ENCODE measurements at regions not wholly inside any gene's neighbourhood (a gene's known extent, or its start where the extent isn't known, plus 50 kb on each side); places are given as distances from the start of the nearest gene placed in this dataset.

GRCh38 chr14:25574628-25575325 is 524.8 kb upstream of the STXBP6 start:
- no peaks in the 10 kb centered on the region for H3K79me2 ChIP-seq (ENCODE audit: control insufficient read depth, insufficient read depth, low read length)
- DNase-seq (ENCODE audit: extremely low read depth in 1 of 4, low spot score in 3 of 4) (no peak), ATAC-seq (no peak), FAIRE-seq (no peak)
- H3K36me3 ChIP-seq (ENCODE audit: control insufficient read depth, insufficient read depth, low read length) = no peaks in the 10 kb centered on the region
- no peaks in the 10 kb centered on the region for H3K9me1 ChIP-seq (ENCODE audit: control insufficient read depth, insufficient read depth, low read length)
- no peaks in the 10 kb centered on the region for H3K27me3 ChIP-seq (ENCODE audit: control insufficient read depth in 2 of 2, insufficient read depth in 2 of 2, low read length in 2 of 2)
- POLR2A ChIA-PET = no interaction called here
- no peak overlapping the region for H3K4me3 ChIP-seq
- 0% methylated on average over 5 of the region's 5 CpGs for WGBS (ENCODE audit: insufficient coverage, low coverage, missing lambda C conversion rate)
- H3K4me1 ChIP-seq (replicated peaks in 1 of 2; ENCODE audit: control insufficient read depth in 2 of 2, insufficient read depth in 2 of 2, low read length in 2 of 2) = no peaks in the 10 kb centered on the region
- intact Hi-C loops (cut with micrococcal nuclease) = no loop called here
- H2AFZ ChIP-seq (ENCODE audit: low read depth, low read length) = no peak overlapping the region
- H4K20me1 ChIP-seq (replicated peaks; ENCODE audit: control insufficient read depth, insufficient read depth, low read length) = no peaks in the 10 kb centered on the region
- no peaks in the 10 kb centered on the region for H3K9me3 ChIP-seq (replicated peaks; ENCODE audit: control insufficient read depth, insufficient read depth, low read depth, low read length)
- H3K27ac ChIP-seq (ENCODE audit: extremely low read depth, low read depth, low read length) = no peak overlapping the region
- in situ Hi-C loops (cut with MboI) = no loop called here
- BruUV-seq (replicated peaks) = no TSS peak
- TF ChIP-seq EP300 (IDR thresholded peaks at IDR 0.05; ENCODE audit: low read length) = no peak
- H3K4me2 ChIP-seq (ENCODE audit: insufficient read depth, low read length) = no peak overlapping the region
- H3K9ac ChIP-seq (ENCODE audit: insufficient read depth in 1 of 2, low read depth in 2 of 2, low read length in 2 of 2) = no peak overlapping the region
- CTCF ChIA-PET (ENCODE audit: low intra/inter-chr PET ratio) = no interaction called here

GRCh38 chr14:25570483-25570882 is 520.5 kb upstream of the STXBP6 start:
- H3K4me3 ChIP-seq = no peak overlapping the region
- H3K4me1 ChIP-seq (replicated peaks in 1 of 2; ENCODE audit: control insufficient read depth in 2 of 2, insufficient read depth in 2 of 2, low read length in 2 of 2) = no peaks in the 10 kb centered on the region
- H3K9ac ChIP-seq (ENCODE audit: insufficient read depth in 1 of 2, low read depth in 2 of 2, low read length in 2 of 2) = no peak overlapping the region
- intact Hi-C loops (cut with micrococcal nuclease) = no loop called here
- FAIRE-seq (no peak), ATAC-seq (no peak), DNase-seq (ENCODE audit: extremely low read depth in 1 of 4, low spot score in 3 of 4) (no peak)
- ChIA-PET CTCF (ENCODE audit: low intra/inter-chr PET ratio) (no interaction called here), POLR2A (interaction anchor here (0.8 kb wide), 1 partner anchor 19 kb away, joined by 3 read pairs; no protein-coding TSS in a partner anchor)
- no peak overlapping the region for H3K27ac ChIP-seq (ENCODE audit: extremely low read depth, low read depth, low read length)
- in situ Hi-C loops (cut with MboI) = no loop called here
- no peaks in the 10 kb centered on the region for H3K27me3 ChIP-seq (ENCODE audit: control insufficient read depth in 2 of 2, insufficient read depth in 2 of 2, low read length in 2 of 2)
- H4K20me1 ChIP-seq (replicated peaks; ENCODE audit: control insufficient read depth, insufficient read depth, low read length) = no peaks in the 10 kb centered on the region
- H2AFZ ChIP-seq (ENCODE audit: low read depth, low read length) = no peak overlapping the region
- no peaks in the 10 kb centered on the region for H3K9me3 ChIP-seq (replicated peaks; ENCODE audit: control insufficient read depth, insufficient read depth, low read depth, low read length)
- BruUV-seq (replicated peaks) = no TSS peak
- no peaks in the 10 kb centered on the region for H3K79me2 ChIP-seq (ENCODE audit: control insufficient read depth, insufficient read depth, low read length)
- WGBS (ENCODE audit: insufficient coverage, low coverage, missing lambda C conversion rate) = 0% methylated on average over 4 of the region's 4 CpGs
- H3K9me1 ChIP-seq (ENCODE audit: control insufficient read depth, insufficient read depth, low read length) = no peaks in the 10 kb centered on the region
- no peak overlapping the region for H3K4me2 ChIP-seq (ENCODE audit: insufficient read depth, low read length)
- H3K36me3 ChIP-seq (ENCODE audit: control insufficient read depth, insufficient read depth, low read length) = no peaks in the 10 kb centered on the region
- TF ChIP-seq PKNOX1 (IDR thresholded peaks at IDR 0.05) (no peak), ARID4B (CRISPR knock-in tag; IDR thresholded peaks at IDR 0.05) (no peak), CHCHD3 (CRISPR knock-in tag; IDR thresholded peaks at IDR 0.05) (no peak), RBM34 (IDR thresholded peaks at IDR 0.05; ENCODE audit: borderline replicate concordance, insufficient read depth, low read length) (no peak), ZNF589 (CRISPR knock-in tag; IDR thresholded peaks at IDR 0.05; ENCODE audit: low read depth) (no peak), EZH2 (IDR thresholded peaks at IDR 0.05; ENCODE audit: borderline replicate concordance, low read depth, low read length) (no peak), GATA2 (CRISPR knock-in tag; IDR thresholded peaks at IDR 0.05) (no peak), TEAD4 (IDR thresholded peaks at IDR 0.05; ENCODE audit: low read length) (no peak), TEAD4 (CRISPR knock-in tag; IDR thresholded peaks at IDR 0.05; ENCODE audit: borderline replicate concordance) (no peak), CBX8 (IDR thresholded peaks at IDR 0.05; ENCODE audit: borderline replicate concordance, extremely low read depth, low read depth, low read length, poor library complexity, severe bottlenecking) (no peak)

Data from K562 (cell line).